DMS53 treated with DMSO at 0.1 percent for 48 hours (cell line): ENCODE measurements at regions not wholly inside any gene's neighbourhood (a gene's known extent, or its start where the extent isn't known, plus 50 kb on each side); places are given as distances from the start of the nearest gene placed in this dataset.

ENCODE experiments used
- DNase-seq: peaks from one replicate; lab custom pipeline; 2025; ENCODE audit not compliant: unreplicated experiment; lab: John Stamatoyannopoulos, UW

DNA sequence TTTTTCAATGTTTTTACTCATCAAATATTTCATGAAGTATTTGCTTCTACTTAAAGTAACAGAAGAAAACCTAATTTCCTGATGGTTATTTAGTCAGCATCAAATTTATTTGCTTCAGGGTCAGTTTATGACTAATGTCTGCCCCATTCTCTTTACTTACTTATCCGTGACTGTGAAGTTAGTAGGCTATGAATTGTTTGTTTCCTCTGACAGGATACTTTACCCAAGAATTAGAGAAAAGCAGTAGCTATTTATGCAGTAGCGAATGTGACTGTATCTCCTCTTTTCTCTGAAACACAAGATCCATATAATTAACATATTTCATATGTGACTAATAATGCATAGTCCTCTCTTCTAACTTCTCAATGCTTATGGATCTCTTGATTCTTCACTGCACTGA is 329.9 kb upstream of the ROBO1 start:
- no peak for DNase-seq

DNA sequence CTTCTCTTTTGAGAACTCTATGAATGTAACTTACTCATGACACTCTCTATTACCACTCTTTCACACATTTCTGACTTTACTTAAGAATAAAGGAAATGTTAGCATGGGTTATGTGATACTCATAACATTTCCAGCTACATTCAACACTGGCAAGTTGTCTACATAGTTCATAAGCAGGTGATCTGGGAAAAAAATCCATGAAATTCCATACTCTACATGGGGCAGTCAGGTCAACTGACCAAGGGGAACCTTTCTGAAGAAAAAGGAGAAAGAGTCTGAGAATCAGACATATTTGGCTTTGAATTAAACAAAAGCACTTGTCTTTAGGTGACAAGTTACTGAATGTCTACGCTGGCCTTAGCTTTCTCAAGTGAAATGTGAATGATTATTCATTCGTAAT is 329.1 kb upstream of the ROBO1 start:
- no peak for DNase-seq

DNA sequence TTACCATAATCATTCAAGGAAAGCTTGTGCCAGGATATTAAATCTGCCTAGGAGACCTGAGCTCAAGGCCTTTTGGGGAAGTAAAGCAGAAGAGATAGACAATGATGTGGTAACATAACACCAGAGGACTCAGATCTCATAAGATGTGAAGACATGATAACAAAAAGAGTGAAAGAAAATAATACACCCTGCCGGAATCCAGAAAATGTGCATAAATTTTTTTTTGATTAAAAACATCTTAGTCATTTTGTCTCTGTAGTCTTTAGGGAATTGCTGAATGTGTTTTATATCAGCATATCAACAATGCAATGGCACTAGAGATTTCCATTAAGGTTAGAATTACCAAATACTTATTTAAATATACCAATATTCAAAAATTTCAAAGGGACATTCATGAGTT is 326.8 kb upstream of the ROBO1 start:
- DNase-seq, result no peak

GRCh38 chr3:80087767-80088166 is 320.0 kb upstream of the ROBO1 start:
- no peak for DNase-seq

DNA sequence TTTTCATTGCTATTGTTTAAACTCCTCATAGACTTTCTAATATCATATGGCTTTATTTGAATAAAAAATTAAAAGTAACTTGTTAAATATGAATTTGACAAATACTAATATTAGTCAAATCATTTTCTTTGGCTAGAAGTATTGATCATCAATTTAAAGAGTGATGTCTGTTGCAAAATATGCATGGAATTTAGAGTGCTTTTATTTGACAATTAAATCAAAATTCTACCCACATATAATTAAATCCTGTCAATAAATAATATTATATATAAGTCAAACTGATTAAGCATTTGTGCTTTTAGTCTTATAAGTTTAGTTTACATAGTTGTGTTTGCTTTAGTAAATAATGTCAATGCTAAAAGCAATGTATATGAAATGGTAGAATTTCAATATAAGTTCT is 318.6 kb upstream of the ROBO1 start:
- DNase-seq, result no peak

DNA sequence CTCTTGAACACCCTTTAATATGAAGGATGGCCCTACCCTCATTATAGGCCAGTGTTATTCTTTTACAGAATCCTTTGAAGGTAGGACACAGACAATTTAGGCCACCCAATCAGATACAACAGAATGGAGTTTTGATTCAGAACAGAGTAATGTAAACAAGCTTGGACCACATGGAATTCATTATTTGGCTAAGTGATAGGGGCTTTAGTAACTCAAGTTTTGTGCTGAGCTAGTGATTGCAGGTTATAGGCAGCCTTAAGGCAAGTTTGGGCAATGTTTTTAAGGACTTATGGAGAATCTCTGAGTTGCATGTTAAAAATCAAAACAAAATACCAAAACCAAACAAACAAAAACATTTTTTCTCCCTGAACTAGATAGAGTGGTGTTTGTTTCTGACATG is 312.1 kb upstream of the ROBO1 start:
- DNase-seq, result no peak

GRCh38 chr3:80068459-80068858 is 300.7 kb upstream of the ROBO1 start:
- DNase-seq, result no peak

- no peak for DNase-seq
These were observed 295.7 kb upstream of the ROBO1 start for GRCh38 chr3:80063535-80063934.

- DNase-seq, result no peak
These were observed 292.9 kb upstream of the ROBO1 start for GRCh38 chr3:80060664-80061063.

- DNase-seq, result no peak
These were observed 287.5 kb upstream of the ROBO1 start for GRCh38 chr3:80055306-80055705.

- DNase-seq, result no peak
These were observed 284.5 kb upstream of the ROBO1 start for GRCh38 chr3:80052271-80052670.

DNA sequence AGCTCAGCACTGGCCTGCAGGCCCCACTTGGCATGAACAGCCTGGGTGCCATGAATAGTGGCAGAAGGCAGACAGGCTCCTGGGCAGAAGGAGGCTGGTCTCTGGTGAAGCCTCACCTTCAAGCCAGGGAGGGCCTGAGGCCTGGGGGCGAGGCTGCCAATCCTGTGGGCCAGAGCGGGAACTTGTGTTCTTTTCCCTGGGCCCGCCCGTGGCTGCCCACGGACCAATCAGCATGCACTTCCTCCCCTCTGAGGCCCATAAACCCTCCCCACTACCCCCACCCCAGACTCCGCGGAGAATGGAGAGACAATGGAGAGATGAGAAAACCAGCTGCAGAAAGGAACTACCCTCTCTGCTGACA is 283.8 kb upstream of the ROBO1 start:
- no peak for DNase-seq

- DNase-seq, result no peak
These were observed 283.2 kb upstream of the ROBO1 start for GRCh38 chr3:80050826-80051601.

DNA sequence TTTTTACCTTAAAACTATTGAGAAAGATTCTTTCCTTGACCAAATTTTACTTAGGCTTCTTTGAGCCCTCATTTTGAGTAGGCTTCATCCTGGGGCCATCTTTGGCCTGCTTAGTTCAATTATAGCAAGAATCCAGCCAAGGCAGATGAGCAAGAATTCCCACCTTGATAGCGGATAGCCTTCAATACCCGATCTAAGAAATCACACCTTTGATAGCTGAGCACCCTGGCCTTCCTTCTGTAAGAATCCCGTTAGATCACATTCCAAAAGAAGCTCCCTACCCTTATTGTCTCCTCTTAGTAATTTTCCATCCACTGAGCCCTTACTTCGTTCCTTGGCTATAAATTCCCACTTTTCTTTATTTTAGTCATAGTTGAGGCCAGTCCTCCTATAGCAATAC is 275.4 kb upstream of the ROBO1 start:
- no peak for DNase-seq

- no peak for DNase-seq
These were observed 272.3 kb upstream of the ROBO1 start for GRCh38 chr3:80040067-80040466.

DNA sequence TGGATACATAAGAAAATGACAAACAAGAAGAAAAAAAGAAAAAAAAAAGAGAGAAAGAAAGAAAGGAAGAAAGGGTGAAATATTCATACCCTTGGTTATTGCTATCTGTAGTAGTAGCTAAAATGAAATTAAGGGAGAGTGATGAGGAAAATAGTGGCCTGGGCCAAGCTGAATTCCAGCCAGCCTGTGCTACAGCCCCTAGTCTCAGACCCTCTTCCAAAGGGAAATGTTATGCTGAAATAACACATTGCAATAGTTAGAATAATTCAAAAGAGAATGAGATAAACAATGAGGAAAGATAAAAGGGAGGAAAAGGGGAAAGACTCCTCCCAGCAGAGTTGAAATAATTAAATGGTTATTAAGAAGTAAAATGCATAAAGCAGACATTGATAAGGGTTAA is 268.4 kb upstream of the ROBO1 start:
- DNase-seq, result no peak

GRCh38 chr3:80035021-80035420 is 267.2 kb upstream of the ROBO1 start:
- no peak for DNase-seq

- no peak for DNase-seq
These were observed 255.2 kb upstream of the ROBO1 start for GRCh38 chr3:80023010-80023409.

- no peak for DNase-seq
These were observed 250.6 kb upstream of the ROBO1 start for GRCh38 chr3:80018375-80018774.

- no peak for DNase-seq
These were observed 249.6 kb upstream of the ROBO1 start for GRCh38 chr3:80017369-80017768.

DNA sequence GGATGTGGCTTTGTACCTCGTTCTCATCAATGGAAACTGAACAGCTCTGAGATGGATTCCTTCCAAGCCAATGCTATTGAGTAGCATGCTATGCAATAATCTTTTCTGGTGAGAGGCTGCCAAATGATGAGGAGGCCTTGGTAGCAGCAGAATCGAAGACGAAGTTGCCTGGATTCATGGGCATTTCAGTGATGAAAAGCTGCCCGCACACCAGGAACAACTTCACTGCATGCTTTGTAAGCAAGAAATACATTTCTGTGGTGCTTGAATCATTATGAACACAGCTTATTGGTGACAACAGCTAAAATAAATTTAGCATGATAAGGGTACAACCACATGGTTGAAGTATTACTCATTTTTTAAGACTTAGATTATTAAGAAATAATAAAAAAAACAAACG is 246.8 kb upstream of the ROBO1 start:
- no peak for DNase-seq

- DNase-seq, result no peak
These were observed 242.3 kb upstream of the ROBO1 start for GRCh38 chr3:80010021-80010571.

GRCh38 chr3:80007522-80007921 is 239.7 kb upstream of the ROBO1 start:
- DNase-seq, result no peak
